RWPE2 (cell line): ENCODE measurements at regions not wholly inside any gene's neighbourhood (a gene's known extent, or its start where the extent isn't known, plus 50 kb on each side); places are given as distances from the start of the nearest gene placed in this dataset.

Source experiments
- ATAC-seq: fragments of 200-7000 bp; cut with Tn5 transposase; 3 replicates; pipeline ENCODE4 v1.9.1; 2021; ENCODE audit warnings: low read depth
- DNase-seq: peaks from one replicate; pipeline ENCODE4 v3.0.0-alpha.2; 2020; ENCODE audit warnings: low spot score
- H3K27ac ChIP-seq: fragments of 450-650 bp; 2 replicates; pipeline ENCODE4 v1.5.1; 2017; ENCODE audit warnings: mild to moderate bottlenecking; ENCODE audit not compliant: poor library complexity, severe bottlenecking
- H3K27me3 ChIP-seq: fragments of 250-450 bp; sonication (Bioruptor Pico); 2 replicates; pipeline ENCODE4 v1.5.1; 2021; ENCODE audit warnings: mild to moderate bottlenecking, moderate library complexity; ENCODE audit not compliant: insufficient read depth, poor library complexity, severe bottlenecking
- H3K36me3 ChIP-seq: fragments of 250-450 bp; sonication (Bioruptor Pico); 2 replicates; pipeline ENCODE4 v1.5.1; 2020; ENCODE audit warnings: low read depth, mild to moderate bottlenecking, moderate library complexity
- H3K4me1 ChIP-seq: fragments of 250-450 bp; sonication (Bioruptor Pico); 2 replicates; pipeline ENCODE4 v1.5.1; 2021; ENCODE audit warnings: mild to moderate bottlenecking, moderate library complexity; ENCODE audit not compliant: insufficient read depth, poor library complexity, severe bottlenecking
- H3K4me3 ChIP-seq: fragments of 250-450 bp; sonication (Bioruptor Pico); 2 replicates; pipeline ENCODE4 v1.5.1; 2021; ENCODE audit warnings: mild to moderate bottlenecking, moderate library complexity; ENCODE audit not compliant: severe bottlenecking
- H3K9me3 ChIP-seq: fragments of 250-450 bp; sonication (Bioruptor Pico); 2 replicates; pipeline ENCODE4 v1.5.1; 2021; ENCODE audit warnings: mild to moderate bottlenecking, moderate library complexity; ENCODE audit not compliant: severe bottlenecking
- TF ChIP-seq, protein P1 (sequence below): fragments of 450-650 bp; IDR thresholded peaks from one replicate; pipeline ENCODE4 v1.5.1; 2017; ENCODE audit warnings: mild to moderate bottlenecking, moderate library complexity; ENCODE audit not compliant: poor library complexity, severe bottlenecking

- H3K27ac ChIP-seq, result no peak overlapping the region
- no peaks in the 10 kb centered on the region for H3K27me3 ChIP-seq
- H3K9me3 ChIP-seq, result no peaks in the 10 kb centered on the region
- H3K36me3 ChIP-seq, result no peaks in the 10 kb centered on the region
- ATAC-seq, result no peak
- DNase-seq, result no peak
- no peaks in the 10 kb centered on the region for H3K4me1 ChIP-seq
- no peak overlapping the region for H3K4me3 ChIP-seq
- TF ChIP-seq, protein P1, sequence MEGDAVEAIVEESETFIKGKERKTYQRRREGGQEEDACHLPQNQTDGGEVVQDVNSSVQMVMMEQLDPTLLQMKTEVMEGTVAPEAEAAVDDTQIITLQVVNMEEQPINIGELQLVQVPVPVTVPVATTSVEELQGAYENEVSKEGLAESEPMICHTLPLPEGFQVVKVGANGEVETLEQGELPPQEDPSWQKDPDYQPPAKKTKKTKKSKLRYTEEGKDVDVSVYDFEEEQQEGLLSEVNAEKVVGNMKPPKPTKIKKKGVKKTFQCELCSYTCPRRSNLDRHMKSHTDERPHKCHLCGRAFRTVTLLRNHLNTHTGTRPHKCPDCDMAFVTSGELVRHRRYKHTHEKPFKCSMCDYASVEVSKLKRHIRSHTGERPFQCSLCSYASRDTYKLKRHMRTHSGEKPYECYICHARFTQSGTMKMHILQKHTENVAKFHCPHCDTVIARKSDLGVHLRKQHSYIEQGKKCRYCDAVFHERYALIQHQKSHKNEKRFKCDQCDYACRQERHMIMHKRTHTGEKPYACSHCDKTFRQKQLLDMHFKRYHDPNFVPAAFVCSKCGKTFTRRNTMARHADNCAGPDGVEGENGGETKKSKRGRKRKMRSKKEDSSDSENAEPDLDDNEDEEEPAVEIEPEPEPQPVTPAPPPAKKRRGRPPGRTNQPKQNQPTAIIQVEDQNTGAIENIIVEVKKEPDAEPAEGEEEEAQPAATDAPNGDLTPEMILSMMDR, result no peak
Measured at GRCh38 chrX:121208563-121208962, 161.2 kb downstream of the GLUD2 start.

GRCh38 chrX:121216641-121217374, 169.4 kb downstream of the GLUD2 start:
- Histone ChIP-seq H3K9me3 (no peaks in the 10 kb centered on the region), H3K36me3 (no peaks in the 10 kb centered on the region), H3K4me3 (no peak overlapping the region), H3K4me1 (no peaks in the 10 kb centered on the region), H3K27me3 (no peaks in the 10 kb centered on the region), H3K27ac (no peak overlapping the region)
- DNase-seq, result no peak
- TF ChIP-seq, protein P1, result no peak
- ATAC-seq, result no peak

GRCh38 chrX:121221322-121221977, 174.0 kb downstream of the GLUD2 start:
- ATAC-seq, result no peak
- no peaks in the 10 kb centered on the region for H3K9me3 ChIP-seq
- TF ChIP-seq, protein P1, result no peak

GRCh38 chrX:121227888-121228287, 180.5 kb downstream of the GLUD2 start:
- TF ChIP-seq, protein P1, result no peak

More at GRCh38 chrX:121221322-121221977, 174.0 kb downstream of the GLUD2 start:
- Histone ChIP-seq H3K27ac (no peak overlapping the region), H3K36me3 (no peaks in the 10 kb centered on the region), H3K4me3 (no peak overlapping the region), H3K4me1 (no peaks in the 10 kb centered on the region), H3K27me3 (no peaks in the 10 kb centered on the region)
- no peak for DNase-seq

More at GRCh38 chrX:121227888-121228287, 180.5 kb downstream of the GLUD2 start:
- Histone ChIP-seq H3K36me3 (no peaks in the 10 kb centered on the region), H3K4me1 (no peaks in the 10 kb centered on the region), H3K27ac (no peak overlapping the region), H3K27me3 (no peaks in the 10 kb centered on the region), H3K4me3 (no peak overlapping the region), H3K9me3 (no peaks in the 10 kb centered on the region)
- ATAC-seq (no peak), DNase-seq (no peak)
